CD1c-positive myeloid dendritic cell (primary cell): ENCODE measurements at regions not wholly inside any gene's neighbourhood (a gene's known extent, or its start where the extent isn't known, plus 50 kb on each side); places are given as distances from the start of the nearest gene placed in this dataset.

Experiments used
- DNase-seq: peaks from one replicate; pipeline ENCODE4 v3.0.0-alpha.2; 2016; ENCODE audit errors: extremely low spot score

DNA sequence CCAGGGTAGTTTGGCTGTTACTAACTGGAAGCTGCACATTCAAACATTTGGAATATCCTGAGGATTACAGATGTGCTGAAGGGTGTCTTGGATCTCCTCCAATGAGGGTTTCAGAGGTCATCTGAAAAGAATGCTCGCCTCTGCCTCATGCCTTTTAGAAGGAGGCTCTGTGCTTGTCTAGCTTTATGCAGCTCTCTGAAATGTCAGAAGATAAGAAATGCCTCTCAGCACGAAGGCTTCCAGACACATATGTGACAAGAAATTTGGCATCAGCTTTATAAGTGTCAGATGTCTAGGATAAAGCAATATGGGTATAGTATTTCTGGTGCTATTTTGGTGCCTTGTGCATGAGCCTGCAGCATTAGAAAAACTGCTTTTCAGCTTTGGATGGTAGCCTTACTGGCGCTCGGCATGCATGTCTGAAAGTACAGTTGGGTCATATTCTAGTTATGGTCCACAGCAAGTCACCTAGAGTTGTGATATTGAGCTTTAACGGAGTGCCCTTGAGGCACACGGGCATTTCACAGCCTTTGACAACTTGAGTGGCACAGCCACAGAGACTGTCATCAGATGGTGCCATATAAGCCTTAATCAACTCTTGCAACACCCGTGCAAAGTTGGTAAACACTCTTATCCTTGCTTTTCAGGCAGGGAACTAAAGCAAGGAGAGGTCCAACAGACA is 70.8 kb upstream of the PGRMC2 start:
- DNase-seq = no peak

DNA sequence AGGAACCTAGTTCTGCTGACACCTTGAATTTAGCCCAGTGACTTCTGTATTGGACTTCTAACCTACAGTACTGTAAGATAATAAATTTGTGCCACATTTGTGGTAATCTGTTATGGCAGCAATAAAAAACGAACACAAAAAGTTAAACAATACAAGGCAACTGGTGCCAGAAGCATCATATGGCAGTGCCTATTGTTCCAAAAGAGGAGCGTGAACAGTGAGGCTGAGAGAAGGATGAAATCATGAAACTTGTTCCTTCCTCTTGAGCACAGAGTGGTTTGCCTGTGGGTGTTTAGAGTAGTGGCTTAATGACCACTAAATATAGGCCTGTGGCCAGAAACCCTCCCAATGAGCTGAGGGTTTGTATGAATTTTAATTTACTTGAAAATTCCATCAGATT is 69.7 kb upstream of the PGRMC2 start:
- DNase-seq = no peak

DNA sequence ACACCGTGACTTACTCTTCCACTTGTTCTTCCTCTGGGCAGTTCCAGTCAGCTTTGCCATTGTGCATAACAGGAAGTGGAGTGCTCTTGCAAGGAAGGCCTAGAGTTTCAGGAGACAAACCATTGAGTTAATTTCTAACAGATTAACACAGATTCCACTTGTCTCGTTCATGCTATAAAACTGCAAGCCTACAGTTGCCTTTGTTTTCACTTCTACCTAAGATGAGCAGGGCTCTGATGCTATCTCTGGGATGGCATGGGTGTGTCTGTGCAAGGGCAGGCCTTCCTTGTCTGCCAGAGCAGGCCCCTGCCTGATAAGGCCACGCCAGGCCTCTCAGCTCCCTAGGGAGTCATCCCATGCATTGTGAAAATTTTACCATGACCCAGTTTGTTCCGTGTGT is 67.7 kb upstream of the PGRMC2 start:
- no peak for DNase-seq

DNA sequence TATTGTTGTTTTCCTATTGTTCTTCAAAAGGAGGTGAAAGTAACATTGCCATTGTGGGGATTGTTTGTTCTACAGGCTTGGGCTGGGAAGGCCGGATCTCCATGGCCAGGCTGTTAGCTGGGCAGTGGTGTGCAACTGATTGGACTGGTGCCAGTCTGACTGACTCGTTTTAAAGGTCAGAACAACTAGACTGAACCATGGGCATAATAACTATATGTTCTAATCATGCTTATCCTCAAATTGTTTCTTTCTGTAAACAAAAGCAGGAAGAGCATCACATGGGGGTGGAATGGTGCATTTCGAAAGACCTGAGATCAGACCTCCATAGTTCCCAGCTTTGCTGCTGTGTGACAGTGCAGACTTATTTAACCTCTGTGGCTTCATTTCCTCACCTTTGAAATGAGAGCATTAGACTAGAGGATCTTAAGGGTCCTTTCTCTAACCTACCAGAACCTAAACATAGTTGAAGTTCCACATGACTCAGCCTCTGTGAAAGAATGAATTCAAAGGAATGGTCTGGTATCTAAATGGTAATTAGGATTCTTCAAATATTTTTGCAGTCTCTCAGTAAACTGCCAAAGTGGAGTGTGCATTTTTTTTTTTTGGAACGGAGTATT is 66.7 kb upstream of the PGRMC2 start:
- no peak for DNase-seq

DNA sequence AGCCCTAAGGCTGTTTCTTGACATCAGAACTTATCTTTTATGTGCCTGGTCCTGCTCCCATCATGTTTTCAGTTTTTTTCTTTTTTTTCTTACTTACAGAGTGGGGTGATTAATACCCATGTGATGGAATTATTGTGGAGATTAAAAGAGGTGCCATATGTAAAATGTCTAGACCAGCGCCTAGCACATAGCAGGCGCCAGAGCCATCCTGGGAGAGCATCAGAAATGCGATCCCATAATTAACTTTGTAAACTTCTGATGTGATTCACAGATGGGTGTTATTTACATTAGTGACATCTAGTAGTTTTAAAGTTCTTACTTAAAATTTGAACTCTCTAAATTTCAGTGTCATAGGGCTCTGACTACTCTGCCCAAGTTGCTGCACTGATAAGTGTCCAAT is 66.2 kb upstream of the PGRMC2 start:
- DNase-seq = no peak

DNA sequence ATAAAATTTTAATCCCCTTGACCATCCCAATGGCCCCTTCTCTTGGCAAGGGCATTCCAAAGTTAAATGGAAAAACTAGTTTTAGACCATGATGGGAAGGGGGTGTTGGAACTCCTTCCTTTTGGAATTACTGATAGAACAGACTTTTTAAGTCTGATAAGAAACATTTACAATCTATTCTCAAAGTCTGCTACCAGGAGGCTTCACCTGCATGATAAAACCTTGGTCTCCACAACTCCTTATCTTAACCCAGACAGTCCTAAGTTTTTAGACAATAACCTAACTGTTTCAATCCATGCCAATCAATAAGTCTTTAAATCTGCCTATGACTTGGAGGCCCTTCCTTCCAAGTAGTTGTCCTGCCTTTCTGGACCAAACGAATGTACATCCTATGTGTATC is 63.9 kb upstream of the PGRMC2 start:
- no peak for DNase-seq

DNA sequence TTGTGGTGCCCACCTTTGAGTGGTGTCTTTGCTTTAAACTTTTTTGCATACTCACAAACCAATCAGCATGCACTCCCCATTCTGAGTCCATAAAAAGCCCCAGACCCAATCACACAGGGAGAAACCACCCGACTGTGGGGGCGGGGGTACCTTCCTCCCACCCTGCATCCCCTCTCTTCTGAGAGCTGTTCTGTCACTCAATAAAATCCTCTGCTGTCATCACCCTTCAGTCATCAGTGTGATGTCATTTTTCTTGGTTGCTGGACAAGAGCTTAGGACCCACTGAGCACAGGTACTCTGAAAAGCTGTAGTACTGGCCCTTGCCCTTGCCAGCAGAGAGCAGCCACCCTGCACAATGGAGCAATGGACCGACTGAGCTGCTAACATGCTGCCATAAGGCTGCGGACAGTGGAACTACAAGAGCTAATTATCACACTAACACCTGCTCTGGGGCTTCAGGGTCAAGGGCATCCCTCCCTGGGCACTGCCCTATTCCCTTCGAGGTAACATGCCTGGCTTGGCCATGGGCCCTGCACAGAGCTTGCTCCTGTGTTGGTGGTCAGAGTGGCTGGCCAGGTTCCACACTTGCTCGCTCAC is 62.9 kb upstream of the PGRMC2 start:
- DNase-seq = no peak

DNA sequence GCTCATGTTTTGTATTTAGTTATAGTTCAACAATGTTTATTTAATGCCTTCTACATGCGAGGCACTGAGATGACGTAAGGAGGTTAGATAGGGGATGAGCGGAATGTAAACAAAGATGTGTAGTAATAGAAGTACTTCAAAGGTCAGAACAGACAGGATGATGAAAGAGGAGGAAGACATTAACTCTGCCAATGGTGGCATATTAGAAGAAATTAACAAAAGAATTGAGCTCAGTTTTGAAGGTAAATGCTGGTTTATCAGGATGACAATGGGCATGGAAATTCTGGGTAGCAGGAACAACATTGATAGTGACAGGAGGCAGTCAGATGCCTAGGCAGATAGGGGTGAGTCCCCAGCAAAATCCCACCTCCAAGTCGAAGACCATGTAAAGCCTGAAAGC is 62.3 kb upstream of the PGRMC2 start:
- DNase-seq = no peak

DNA sequence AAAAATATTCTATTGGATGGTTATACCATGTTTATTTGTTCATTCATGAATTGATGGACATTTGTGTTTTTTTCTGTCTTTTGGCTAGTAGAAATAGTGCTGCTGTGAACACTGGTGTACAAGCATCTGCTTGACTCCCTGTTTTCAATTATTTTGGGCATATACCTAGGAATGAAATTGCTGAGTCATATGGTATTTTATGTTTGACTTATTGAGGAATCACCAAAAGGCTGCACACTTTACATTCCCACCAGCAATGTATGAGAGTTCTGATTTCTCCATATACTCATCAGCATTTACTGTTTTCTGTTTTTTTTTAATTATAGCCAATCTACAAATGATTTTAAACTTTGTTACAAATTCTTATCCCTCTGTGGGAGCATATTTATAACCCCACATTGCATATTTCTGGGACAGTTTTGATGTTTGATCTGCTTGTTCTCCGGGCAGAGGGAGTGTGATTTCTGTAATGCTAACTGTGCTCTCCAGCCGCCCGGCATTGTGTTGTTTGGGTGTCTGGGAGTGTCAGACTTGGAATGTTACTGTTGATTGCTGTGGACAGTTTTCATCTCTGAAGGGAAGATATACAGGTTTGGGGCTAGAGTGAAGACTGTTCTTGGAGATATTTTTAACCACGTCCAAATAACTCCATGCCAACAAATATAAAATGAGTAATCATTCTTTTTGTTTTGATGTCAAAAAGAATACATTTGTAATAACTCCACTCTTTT is 60.5 kb upstream of the PGRMC2 start:
- no peak for DNase-seq

DNA sequence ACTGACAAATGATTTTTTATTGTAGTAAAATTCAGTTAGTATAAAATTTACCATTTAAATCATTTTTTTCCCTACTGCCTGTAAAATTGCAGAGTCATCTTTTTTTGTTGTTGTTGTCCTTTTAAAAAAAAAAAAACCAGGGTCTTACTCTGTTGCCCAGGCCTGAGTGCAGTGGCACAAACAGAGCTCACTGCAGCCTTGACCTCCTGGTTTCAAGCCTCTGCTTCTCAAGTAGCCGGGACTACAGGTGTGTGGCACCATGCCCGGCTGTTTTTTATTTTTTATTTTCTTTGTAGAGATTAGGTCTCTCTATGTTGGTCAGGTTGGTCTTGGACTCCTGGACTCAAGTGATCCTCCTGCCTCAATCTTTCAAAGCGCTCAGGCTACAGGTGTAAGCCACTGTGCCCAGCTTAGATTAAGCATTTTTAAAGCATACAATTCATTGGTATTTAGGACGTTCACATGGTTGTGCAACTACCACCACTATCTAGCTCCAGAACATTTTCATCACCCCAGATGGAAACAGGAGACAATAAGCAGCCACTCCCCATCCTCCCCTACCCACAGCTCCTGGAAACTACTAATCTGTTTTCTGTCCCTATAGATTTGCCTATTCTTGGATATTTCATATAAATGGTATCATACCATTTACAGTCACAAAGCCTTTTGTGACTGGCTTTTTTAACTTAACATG is 59.7 kb upstream of the PGRMC2 start:
- DNase-seq = no peak

DNA sequence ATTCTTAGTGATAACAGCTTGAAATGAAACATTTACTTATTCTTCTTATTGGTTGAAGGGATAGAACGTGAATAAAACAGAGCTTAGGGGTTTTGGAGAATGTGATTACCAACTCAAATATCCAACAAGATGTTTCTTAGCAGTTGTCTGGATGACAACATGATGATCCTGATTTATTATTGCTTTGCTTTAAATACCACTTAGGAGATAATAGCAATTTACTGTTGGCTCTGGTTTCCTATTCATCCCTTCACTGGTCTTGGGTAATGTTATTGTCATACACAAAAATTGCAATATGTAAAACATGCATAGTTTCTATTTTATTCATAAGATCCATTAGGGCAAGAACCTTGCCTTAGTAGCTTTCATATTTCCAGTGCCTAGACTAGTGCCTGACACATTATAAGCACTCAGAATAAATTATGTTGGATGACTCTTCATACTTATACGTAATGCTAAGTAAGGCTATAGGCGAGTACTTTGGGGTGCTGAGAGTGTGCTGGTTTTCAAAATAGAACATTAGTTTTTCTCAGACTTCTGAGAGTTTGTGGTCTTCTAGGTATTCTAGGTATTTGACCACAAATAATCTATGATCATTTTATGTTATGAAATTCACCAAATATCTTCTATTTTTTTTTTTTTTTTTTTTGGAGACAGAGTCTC is 58.6 kb upstream of the PGRMC2 start:
- no peak for DNase-seq

DNA sequence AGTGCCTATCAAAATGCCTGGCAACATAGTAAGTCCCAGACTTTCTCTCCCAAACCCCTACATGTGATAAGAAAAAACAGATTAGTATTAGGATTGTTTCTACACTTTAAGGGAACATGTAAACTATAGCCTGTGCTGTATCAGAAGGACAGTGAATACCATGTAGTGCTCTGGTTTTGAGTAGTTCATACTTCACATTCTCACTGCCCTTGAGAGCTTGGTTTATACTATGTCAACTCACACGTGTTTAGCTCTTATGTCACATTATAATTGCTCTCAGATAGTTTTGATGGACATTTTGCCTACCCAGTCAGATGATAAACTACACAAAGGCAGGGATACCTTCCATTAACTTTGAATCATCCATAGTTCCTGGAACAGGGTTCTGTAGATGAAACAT is 58.0 kb upstream of the PGRMC2 start:
- DNase-seq = no peak

DNA sequence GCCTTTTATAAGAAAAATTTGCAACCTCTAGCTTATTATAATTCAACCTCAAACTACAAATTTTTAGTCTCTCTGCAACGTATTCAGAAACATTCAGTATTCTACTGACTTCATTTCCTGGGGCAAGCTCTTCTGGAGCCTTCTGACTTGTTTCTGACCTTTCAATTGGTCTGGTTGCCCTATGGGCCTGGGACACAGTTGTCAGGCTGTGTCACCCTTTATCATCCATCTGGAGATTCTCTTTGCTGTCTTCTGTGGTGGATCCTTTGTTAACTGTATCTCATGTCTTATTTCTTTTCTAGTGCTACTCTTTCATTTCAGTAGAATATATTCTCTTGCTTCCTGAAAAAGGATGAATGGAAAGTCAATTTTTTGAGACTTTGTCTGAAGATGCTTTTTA is 55.1 kb upstream of the PGRMC2 start:
- DNase-seq = no peak

DNA sequence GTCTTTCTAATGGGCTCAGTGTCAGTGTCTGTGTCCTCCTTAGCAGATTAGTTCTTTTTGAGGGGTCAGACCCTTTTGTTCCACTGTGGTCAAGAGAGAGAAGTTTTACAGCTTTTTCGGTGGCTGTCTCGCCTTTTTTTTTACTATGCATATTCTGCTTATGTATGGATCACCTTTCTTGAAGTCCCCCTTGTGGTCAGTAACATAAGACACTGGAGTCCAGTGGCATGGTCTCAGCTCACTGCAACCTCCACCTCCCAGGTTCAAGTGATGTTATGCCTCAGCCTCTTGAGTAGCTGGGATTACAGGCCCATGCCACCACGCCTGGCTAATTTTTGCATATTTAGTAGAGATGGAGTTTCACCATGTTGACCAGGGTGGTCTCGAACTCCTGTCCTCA is 54.0 kb upstream of the PGRMC2 start:
- DNase-seq = no peak

DNA sequence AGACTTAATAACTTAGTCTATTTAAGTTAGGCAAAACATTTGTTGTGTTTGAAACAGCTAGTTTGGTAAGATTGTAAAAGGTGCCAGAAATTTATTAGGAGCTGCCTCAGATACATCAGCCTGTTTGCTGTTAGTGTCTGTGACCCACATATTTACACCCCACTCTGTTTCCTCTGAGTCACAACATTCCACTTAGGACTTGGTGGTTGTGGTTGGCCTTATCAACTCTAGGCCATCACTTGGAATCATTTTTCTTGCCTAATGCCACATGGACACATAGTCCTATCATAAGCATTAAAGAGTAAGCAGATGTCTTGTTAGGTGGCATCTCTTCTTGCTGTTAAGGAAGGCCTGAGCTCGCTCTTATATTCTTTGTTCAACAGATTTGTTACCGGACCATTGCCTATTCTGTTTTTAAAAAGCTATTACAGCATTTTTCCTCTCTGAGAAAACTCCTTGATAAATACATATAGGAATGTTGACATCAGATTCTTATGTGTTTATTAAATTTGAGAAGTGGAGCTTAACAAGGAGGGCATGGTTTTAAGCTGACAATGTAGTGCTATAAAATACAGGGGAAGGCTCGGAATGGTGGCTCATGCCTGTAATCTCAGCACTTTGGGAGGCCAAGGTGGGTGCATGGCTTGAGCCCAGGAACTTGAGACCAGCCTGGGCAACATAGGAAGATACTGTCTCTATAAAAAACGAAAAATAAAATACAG is 51.2 kb upstream of the PGRMC2 start:
- no peak for DNase-seq

DNA sequence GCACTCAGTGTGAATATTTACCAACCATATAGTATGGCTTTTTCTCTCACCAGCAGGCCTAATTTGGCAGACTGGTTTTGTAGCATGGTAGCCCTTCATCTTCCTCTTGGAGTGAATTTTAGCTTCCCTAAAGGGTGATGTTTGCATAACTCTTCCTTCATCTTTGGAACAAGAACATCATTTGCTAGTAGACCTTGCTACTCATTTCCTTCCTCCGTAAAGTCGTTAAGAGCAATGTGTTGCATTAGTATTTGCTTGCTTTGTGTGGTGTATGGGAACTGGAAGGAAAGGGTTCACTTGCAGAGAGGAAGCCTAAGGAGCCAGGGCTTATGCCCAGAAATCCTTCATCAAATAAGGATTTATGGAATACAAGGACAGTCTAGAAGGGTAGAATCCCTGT is 50.2 kb upstream of the PGRMC2 start:
- no peak for DNase-seq
